Epithelial cell of esophagus (primary cell): ENCODE measurements at regions not wholly inside any gene's neighbourhood (a gene's known extent, or its start where the extent isn't known, plus 50 kb on each side); places are given as distances from the start of the nearest gene placed in this dataset.

Source experiments
- DNase-seq: peaks from one replicate; pipeline ENCODE4 v3.0.0; 2010; ENCODE audit warnings: low read depth
- H3K4me3 ChIP-seq: 2 replicates; pipeline ENCODE4 v1.5.1; 2011; ENCODE audit warnings: mild to moderate bottlenecking, low read length, control low read depth
- CTCF ChIP-seq: IDR thresholded peaks from 2 replicates; pipeline ENCODE4 v1.5.1; 2011; ENCODE audit warnings: low read depth, mild to moderate bottlenecking, low read length, control low read depth, inconsistent platforms; ENCODE audit not compliant: insufficient read depth; ENCODE audit errors: missing control alignments

DNA sequence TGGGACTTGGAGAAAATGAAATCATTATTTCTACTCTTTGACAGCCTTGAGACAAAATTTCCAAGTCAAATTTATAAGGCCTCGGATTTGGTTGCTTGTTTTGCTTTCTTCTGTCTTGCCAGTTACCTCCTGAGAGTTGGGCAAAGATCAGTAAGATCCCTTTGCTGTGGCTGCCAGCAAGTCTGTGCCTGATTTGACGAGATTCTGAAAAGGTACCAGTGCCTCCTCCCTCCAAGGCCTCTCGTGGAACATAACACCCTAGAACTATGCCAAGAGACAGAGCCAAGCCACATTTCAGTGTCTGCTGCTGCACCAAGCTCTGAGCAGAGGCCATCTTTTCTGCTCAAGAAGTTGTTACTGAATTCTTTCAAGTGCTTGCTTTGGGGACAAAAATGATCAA is 61.0 kb downstream of the GTPBP8 start:
- DNase-seq = no peak
- no peak overlapping the region for H3K4me3 ChIP-seq
- no peak for TF ChIP-seq CTCF

- TF ChIP-seq CTCF = no peak
- DNase-seq = no peak
- no peak overlapping the region for H3K4me3 ChIP-seq
Observed at GRCh38 chr3:113053169-113053568, 62.4 kb downstream of the GTPBP8 start.

DNA sequence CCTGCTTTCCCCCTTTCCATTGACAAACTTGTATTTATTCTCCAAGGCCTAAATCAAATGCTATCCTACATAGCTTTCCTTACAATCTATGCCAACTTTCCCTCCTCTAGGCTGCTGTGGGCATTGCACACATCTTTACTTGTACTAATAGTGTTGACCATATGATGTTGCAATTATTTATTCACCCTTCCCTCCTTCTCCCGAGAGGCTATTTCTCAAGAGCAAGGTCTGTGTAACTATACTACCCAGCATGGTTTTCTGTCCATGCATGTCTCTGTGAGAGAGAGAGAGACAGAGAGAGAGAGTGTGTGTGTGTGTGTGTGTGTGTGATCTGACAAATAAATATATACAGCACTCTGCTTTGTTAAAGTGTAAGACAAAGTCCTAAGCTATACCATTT is 63.8 kb downstream of the GTPBP8 start:
- H3K4me3 ChIP-seq = no peak overlapping the region
- TF ChIP-seq CTCF = peak; percentile 42
- DNase-seq = peak; percentile 87

GRCh38 chr3:113055201-113055600 is 64.4 kb downstream of the GTPBP8 start:
- DNase-seq = no peak

GRCh38 chr3:113055961-113056360 is 65.2 kb downstream of the GTPBP8 start:
- DNase-seq = no peak
- no peak for TF ChIP-seq CTCF
- H3K4me3 ChIP-seq = no peak overlapping the region

More at GRCh38 chr3:113055201-113055600, 64.4 kb downstream of the GTPBP8 start:
- TF ChIP-seq CTCF = no peak
- no peak overlapping the region for H3K4me3 ChIP-seq

GRCh38 chr3:113057117-113057516 is 66.3 kb downstream of the GTPBP8 start:
- no peak for DNase-seq
- H3K4me3 ChIP-seq = no peak overlapping the region
- no peak for TF ChIP-seq CTCF

DNA sequence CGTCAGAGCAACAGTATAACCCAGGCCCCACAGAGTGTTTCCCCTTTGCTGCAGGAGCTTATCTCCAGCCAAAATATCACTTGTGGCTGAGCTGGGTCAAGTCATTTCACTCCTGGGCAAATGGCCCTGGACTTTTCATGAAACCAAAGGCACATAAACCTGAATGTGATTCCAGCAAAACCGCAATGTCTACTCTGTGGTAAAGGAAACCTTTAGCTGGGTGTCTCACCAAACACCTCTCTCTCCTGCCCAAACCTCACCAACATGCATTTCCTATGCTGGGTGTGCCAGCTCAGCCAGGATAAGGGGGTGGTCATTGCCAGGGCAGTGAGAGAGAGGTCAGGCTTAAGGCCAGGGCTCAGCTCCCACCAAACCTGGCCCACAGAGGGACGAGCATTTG is 67.4 kb downstream of the GTPBP8 start:
- no peak for TF ChIP-seq CTCF
- no peak overlapping the region for H3K4me3 ChIP-seq
- DNase-seq = no peak
